H9 (cell line): ENCODE measurements at regions not wholly inside any gene's neighbourhood (a gene's known extent, or its start where the extent isn't known, plus 50 kb on each side); places are given as distances from the start of the nearest gene placed in this dataset.

Source experiments
- DNase-seq: peaks from one replicate; pipeline ENCODE4 v3.0.0-alpha.2; 2017
- H2AFZ ChIP-seq: one replicate; pipeline ENCODE4 v1.6.1; 2013; ENCODE audit warnings: mild to moderate bottlenecking, low read length, control low read depth, moderate library complexity
- H2AK5ac ChIP-seq: 2 replicates; pipeline ENCODE4 v1.6.1; 2013; ENCODE audit warnings: low read length, control low read depth, mixed read lengths; ENCODE audit not compliant: insufficient read length
- H2BK120ac ChIP-seq: one replicate; pipeline ENCODE4 v1.6.1; 2013; ENCODE audit warnings: low read depth, mild to moderate bottlenecking, low read length, control low read depth, inconsistent platforms; ENCODE audit not compliant: poor library complexity, severe bottlenecking
- H2BK12ac ChIP-seq: 2 replicates; pipeline ENCODE4 v1.6.1; 2013; ENCODE audit warnings: low read length, control low read depth, mixed read lengths, low read depth; ENCODE audit not compliant: insufficient read length
- H2BK15ac ChIP-seq: 2 replicates; pipeline ENCODE4 v1.6.1; 2013; ENCODE audit warnings: low read depth, low read length, control low read depth
- H2BK20ac ChIP-seq: one replicate; pipeline ENCODE4 v1.6.1; 2013; ENCODE audit warnings: low read depth, mild to moderate bottlenecking, low read length, control low read depth, inconsistent platforms; ENCODE audit not compliant: poor library complexity, severe bottlenecking
- H2BK5ac ChIP-seq: 2 replicates; pipeline ENCODE4 v1.6.1; 2013; ENCODE audit warnings: low read length, control low read depth, mixed read lengths; ENCODE audit not compliant: insufficient read length
- H3K14ac ChIP-seq: 2 replicates; pipeline ENCODE4 v1.6.1; 2013; ENCODE audit warnings: low read length, control low read depth; ENCODE audit not compliant: insufficient read depth
- H3K18ac ChIP-seq: 2 replicates; pipeline ENCODE4 v1.6.1; 2013; ENCODE audit warnings: low read depth, mild to moderate bottlenecking, mixed read lengths, low read length, control low read depth; ENCODE audit not compliant: insufficient read length
- H3K23ac ChIP-seq: 2 replicates; pipeline ENCODE4 v1.6.1; 2013; ENCODE audit warnings: low read length, control low read depth, mixed read lengths, low read depth; ENCODE audit not compliant: insufficient read length
- H3K23me2 ChIP-seq: 2 replicates; pipeline ENCODE4 v1.6.1; 2013; ENCODE audit warnings: low read depth, mild to moderate bottlenecking, mixed read lengths, low read length, control low read depth; ENCODE audit not compliant: insufficient read length, poor library complexity, severe bottlenecking
- H3K27ac ChIP-seq: 2 replicates; pipeline ENCODE4 v1.5.1; 2013; ENCODE audit warnings: low read length, control low read depth, mixed read lengths, low read depth; ENCODE audit not compliant: insufficient read length
- H3K27me3 ChIP-seq: 2 replicates; pipeline ENCODE4 v1.6.1; 2013; ENCODE audit warnings: low read length, control low read depth, inconsistent platforms; ENCODE audit not compliant: insufficient read depth
- H3K4ac ChIP-seq: 2 replicates; pipeline ENCODE4 v1.6.1; 2013; ENCODE audit warnings: low read depth, mild to moderate bottlenecking, control low read depth, inconsistent platforms, low read length, moderate library complexity
- H3K4me1 ChIP-seq: 2 replicates; pipeline ENCODE4 v1.6.1; 2013; ENCODE audit warnings: low read length, control low read depth, inconsistent platforms; ENCODE audit not compliant: insufficient read depth
- H3K4me2 ChIP-seq: 2 replicates; pipeline ENCODE4 v1.6.1; 2013; ENCODE audit warnings: low read length, control low read depth, mixed read lengths; ENCODE audit not compliant: insufficient read length, insufficient read depth
- H3K56ac ChIP-seq: 2 replicates; pipeline ENCODE4 v1.6.1; 2013; ENCODE audit warnings: low read depth, mild to moderate bottlenecking, mixed read lengths, low read length, control low read depth; ENCODE audit not compliant: insufficient read length
- H3K79me1 ChIP-seq: 2 replicates; pipeline ENCODE4 v1.6.1; 2013; ENCODE audit warnings: low read depth, mild to moderate bottlenecking, moderate library complexity, low read length, control low read depth, inconsistent platforms; ENCODE audit not compliant: insufficient read depth, poor library complexity, severe bottlenecking
- H3K79me2 ChIP-seq: 2 replicates; pipeline ENCODE4 v1.6.1; 2013; ENCODE audit warnings: low read length, control low read depth, inconsistent platforms; ENCODE audit not compliant: insufficient read depth
- H3K9ac ChIP-seq: 2 replicates; pipeline ENCODE4 v1.6.1; 2013; ENCODE audit warnings: low read length, control low read depth, mixed read lengths; ENCODE audit not compliant: insufficient read length; ENCODE audit errors: extremely low read depth
- H3K9me3 ChIP-seq: one replicate; pipeline ENCODE4 v1.6.1; 2013; ENCODE audit warnings: low read depth, low read length, inconsistent platforms; ENCODE audit not compliant: control insufficient read depth
- H3T11ph ChIP-seq: one replicate; pipeline ENCODE4 v1.6.1; 2013; ENCODE audit warnings: mild to moderate bottlenecking, low read length, control low read depth, inconsistent platforms
- H4K20me1 ChIP-seq: one replicate; pipeline ENCODE4 v1.6.1; 2013; ENCODE audit not compliant: control insufficient read depth, insufficient read length, insufficient read depth
- H4K5ac ChIP-seq: 2 replicates; pipeline ENCODE4 v1.6.1; 2013; ENCODE audit warnings: low read depth, mild to moderate bottlenecking, mixed read lengths, low read length, control low read depth; ENCODE audit not compliant: insufficient read length
- H4K8ac ChIP-seq: replicated peaks from 2 replicates; pipeline ENCODE4 v1.6.1; 2013; ENCODE audit warnings: low read length, control low read depth, mixed read lengths, low read depth; ENCODE audit not compliant: insufficient read length
- H4K91ac ChIP-seq: 2 replicates; pipeline ENCODE4 v1.6.1; 2013; ENCODE audit warnings: low read depth, mild to moderate bottlenecking, moderate library complexity, mixed read lengths, low read length, control low read depth; ENCODE audit not compliant: insufficient read length
- H3K27ac Mint-ChIP-seq, 3 experiments: 2 replicates in 2 of 3; 3 replicates in 1 of 3; pipeline ENCODE4 v1.8.0; 2020 to 2021; ENCODE audit warnings: mixed read lengths in 3 of 3, mild to moderate bottlenecking in 1 of 3, moderate library complexity in 1 of 3
- H3K27me3 Mint-ChIP-seq: 2 replicates; pipeline ENCODE4 v1.8.0; 2021; ENCODE audit warnings: low read depth, mild to moderate bottlenecking, moderate library complexity, mixed read lengths
- H3K36me3 Mint-ChIP-seq, 3 experiments: 2 replicates in 2 of 3; 3 replicates in 1 of 3; pipeline ENCODE4 v1.8.0; 2020 to 2021; ENCODE audit warnings: low read depth in 3 of 3, mixed read lengths in 3 of 3; ENCODE audit not compliant: insufficient read depth in 1 of 3
- H3K4me1 Mint-ChIP-seq, 2 experiments: 2 replicates each; pipeline ENCODE4 v1.8.0; 2020; ENCODE audit warnings: mixed read lengths in 2 of 2
- H3K4me3 Mint-ChIP-seq, 2 experiments: 2 replicates in 1 of 2; 3 replicates in 1 of 2; pipeline ENCODE4 v1.8.0; 2020 to 2021; ENCODE audit warnings: mild to moderate bottlenecking in 2 of 2, mixed read lengths in 2 of 2, moderate library complexity in 1 of 2
- H3K9me3 Mint-ChIP-seq, 2 experiments: 2 replicates in 1 of 2; 3 replicates in 1 of 2; pipeline ENCODE4 v1.8.0; 2020; ENCODE audit warnings: mild to moderate bottlenecking in 2 of 2, mixed read lengths in 2 of 2, moderate library complexity in 1 of 2
- CTCF ChIP-seq: fragments of 200-600 bp; sonication (generic); conservative IDR thresholded peaks from 3 replicates; pipeline ENCODE4 v1.8.0; 2021; ENCODE audit warnings: antibody characterized with exemption, mild to moderate bottlenecking

- Histone ChIP-seq H3K27me3 (no peaks in the 10 kb centered on the region), H3K23me2 (no peaks in the 10 kb centered on the region), H2BK15ac (no peak overlapping the region), H2AFZ (no peak overlapping the region), H3K4ac (no peak overlapping the region), H3K4me1 (0 out of 2 replicates have a peak, but pooled peaks cover 2% of the 10 kb centered on the region), H2BK20ac (no peak overlapping the region), H3K79me2 (no peaks in the 10 kb centered on the region), H2AK5ac (no peak overlapping the region), H4K20me1 (no peaks in the 10 kb centered on the region), H3K9ac (no peak overlapping the region), H4K8ac (no peak overlapping the region), H4K91ac (no peak overlapping the region), H3K4me2 (no peak overlapping the region), H3K79me1 (no peaks in the 10 kb centered on the region), H3K14ac (no peak overlapping the region), H3K56ac (no peak overlapping the region), H3K9me3 (no peaks in the 10 kb centered on the region), H4K5ac (no peak overlapping the region), H3K23ac (no peak overlapping the region), H2BK120ac (no peak overlapping the region), H2BK12ac (no peak overlapping the region), H3K18ac (no peak overlapping the region), H2BK5ac (no peak overlapping the region), H3K27ac (no peak overlapping the region), H3T11ph (no peak overlapping the region)
- no peak for TF ChIP-seq CTCF
- Mint-ChIP-seq H3K27me3 (peaks cover 7% of the 10 kb centered on the region), H3K4me3 (no peak overlapping the region), H3K4me1 (peaks cover 23 to 31% of the 10 kb centered on the region in 2 experiments), H3K36me3 (no peaks in the 10 kb centered on the region), H3K9me3 (no peaks in the 10 kb centered on the region), H3K27ac (no peak overlapping the region; a peak in 1 of 7 replicates)
- no peak for DNase-seq
Observed at GRCh38 chr5:154140381-154140780, 50.2 kb upstream of the GALNT10 start.
